ENCODE measurements at regions not wholly inside any gene's neighbourhood (a gene's known extent, or its start where the extent isn't known, plus 50 kb on each side); places are given as distances from the start of the nearest gene placed in this dataset.

GRCh38 chr6:80457439-80457933 is 351.0 kb downstream of the BCKDHB start:
- TF ChIP-seq POLR2AphosphoS5 (IDR thresholded peaks at IDR 0.05; ENCODE audit: low read depth, low read length) (no peak), REST (IDR thresholded peaks at IDR 0.05; ENCODE audit: insufficient read depth in 1 of 2, low read depth in 2 of 2, low read length in 2 of 2) (peak in 1 of 2 experiments; percentile 31; a peak in 1 of 4 replicates), TAF1 (IDR thresholded peaks at IDR 0.05; ENCODE audit: borderline replicate concordance, insufficient read depth, low read length) (no peak)

Data from PFSK-1 (cell line).